ENCODE measurements at regions not wholly inside any gene's neighbourhood (a gene's known extent, or its start where the extent isn't known, plus 50 kb on each side); places are given as distances from the start of the nearest gene placed in this dataset.
"Not testable (repeated sequence)": the region's sequence is repeated elsewhere in the genome, so short reads cannot be mapped to it uniquely, and the experiment has no call there.

DNA sequence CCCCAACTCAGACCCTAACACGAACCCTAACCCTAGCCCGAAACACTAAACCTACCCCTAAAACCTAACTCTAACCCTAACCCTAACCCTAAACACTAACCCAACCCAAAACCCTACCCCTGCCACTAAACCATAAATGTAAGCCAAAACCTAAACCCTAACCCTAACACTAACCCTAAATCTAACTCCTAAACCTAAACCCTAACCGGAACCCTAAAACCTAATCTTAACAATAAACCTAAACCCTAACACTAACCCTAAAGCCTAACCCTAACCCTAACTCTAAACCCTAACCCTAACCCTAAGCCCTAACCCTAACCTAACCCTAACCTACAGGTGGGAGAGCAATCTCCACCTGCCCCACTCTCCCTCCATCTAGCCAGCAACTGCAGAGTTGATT is 152.3 kb downstream of the OR4M2 start:
- TF ChIP-seq, protein P1, sequence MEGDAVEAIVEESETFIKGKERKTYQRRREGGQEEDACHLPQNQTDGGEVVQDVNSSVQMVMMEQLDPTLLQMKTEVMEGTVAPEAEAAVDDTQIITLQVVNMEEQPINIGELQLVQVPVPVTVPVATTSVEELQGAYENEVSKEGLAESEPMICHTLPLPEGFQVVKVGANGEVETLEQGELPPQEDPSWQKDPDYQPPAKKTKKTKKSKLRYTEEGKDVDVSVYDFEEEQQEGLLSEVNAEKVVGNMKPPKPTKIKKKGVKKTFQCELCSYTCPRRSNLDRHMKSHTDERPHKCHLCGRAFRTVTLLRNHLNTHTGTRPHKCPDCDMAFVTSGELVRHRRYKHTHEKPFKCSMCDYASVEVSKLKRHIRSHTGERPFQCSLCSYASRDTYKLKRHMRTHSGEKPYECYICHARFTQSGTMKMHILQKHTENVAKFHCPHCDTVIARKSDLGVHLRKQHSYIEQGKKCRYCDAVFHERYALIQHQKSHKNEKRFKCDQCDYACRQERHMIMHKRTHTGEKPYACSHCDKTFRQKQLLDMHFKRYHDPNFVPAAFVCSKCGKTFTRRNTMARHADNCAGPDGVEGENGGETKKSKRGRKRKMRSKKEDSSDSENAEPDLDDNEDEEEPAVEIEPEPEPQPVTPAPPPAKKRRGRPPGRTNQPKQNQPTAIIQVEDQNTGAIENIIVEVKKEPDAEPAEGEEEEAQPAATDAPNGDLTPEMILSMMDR (IDR thresholded peaks at IDR 0.05; ENCODE audit: insufficient read depth, low read length, missing control alignments): no peak
- POLR2A ChIA-PET: no interaction called here
- CTCF ChIA-PET: no interaction called here
- DNase-seq (ENCODE audit: low read depth, low spot score): no peak
- no peak overlapping the region for H3K4me3 ChIP-seq (ENCODE audit: low read depth, low read length)

DNA sequence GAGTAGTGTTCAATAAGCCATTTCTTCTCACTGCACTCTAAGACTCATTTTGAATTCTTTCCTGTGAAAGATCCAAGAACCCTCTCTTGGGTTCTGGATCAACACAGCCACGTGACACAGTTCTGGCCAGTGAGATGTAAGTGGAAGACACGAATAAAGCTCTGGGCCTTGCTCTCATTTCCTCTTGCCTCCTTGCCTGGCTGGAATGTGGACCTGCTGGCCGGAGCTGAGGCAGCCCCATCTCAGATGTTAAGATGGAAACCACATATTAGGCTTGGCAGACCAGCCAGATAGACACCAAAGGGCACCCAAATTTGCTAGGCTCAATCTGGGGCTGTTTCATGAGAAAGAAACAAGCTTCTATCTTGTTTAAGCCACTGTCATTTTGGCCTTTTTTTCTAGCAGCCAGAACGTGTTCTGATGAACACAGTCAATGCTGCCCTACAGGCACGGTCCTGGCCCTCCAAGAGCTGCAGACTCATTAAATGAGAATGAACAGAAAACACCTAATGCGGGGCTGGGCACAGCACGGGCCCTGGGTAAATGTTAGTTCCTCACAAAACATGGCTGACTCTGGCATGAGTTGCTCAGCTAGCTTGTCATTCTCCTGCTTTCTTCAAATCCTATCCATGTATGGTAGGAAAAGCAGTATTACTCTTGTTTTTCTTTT is 155.1 kb downstream of the OR4M2 start:
- CTCF ChIA-PET; DNase-seq (ENCODE audit: low read depth, low spot score); POLR2A ChIA-PET: not testable (repeated sequence)

DNA sequence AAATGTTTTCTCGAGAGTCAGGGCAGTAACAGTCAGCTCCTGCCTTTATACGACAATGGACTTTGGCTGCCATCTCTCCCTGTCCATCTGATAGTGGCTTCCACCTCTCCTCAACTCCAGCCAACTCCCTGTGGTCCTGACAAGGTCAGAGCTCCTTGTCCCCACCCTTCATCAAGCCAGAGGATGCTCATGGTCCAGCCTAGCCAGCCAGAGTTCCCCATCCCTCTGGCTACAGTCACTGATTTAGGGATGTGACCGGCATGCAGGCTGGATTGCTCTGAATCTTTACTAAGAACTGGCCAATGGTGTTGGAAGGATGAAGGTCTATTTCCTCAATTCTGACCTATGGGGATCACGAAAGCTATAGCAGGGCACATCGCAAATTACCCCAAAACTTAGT is 156.1 kb downstream of the OR4M2 start:
- TF ChIP-seq, protein P1 (IDR thresholded peaks at IDR 0.05; ENCODE audit: insufficient read depth, low read length, missing control alignments): no peak
- ChIA-PET POLR2A (no interaction called here), CTCF (no interaction called here)
- H3K4me3 ChIP-seq (ENCODE audit: low read depth, low read length): no peak overlapping the region
- no peak for DNase-seq (ENCODE audit: low read depth, low spot score)

More for the DNA sequence above, 155.1 kb downstream of the OR4M2 start:
- H3K4me3 ChIP-seq (ENCODE audit: low read depth, low read length): not testable (repeated sequence)

DNA sequence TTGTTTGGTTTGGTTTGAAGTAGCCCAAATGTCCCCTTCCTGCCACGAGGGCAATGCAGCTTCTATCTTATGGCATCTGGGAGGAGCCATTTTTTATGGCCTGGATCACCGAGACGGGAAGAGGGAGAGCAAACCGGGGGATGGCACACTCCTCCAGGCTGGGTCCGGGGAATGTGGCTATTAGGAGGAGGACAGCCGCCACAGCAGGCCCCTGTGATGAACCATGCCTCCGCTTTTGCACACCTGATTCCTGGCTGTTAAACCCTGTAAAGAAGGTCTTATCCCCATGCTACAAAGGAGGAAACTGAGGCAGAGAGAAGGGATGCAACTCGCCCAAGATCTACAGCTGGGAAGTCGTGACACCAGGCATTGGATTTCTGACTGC is 157.6 kb downstream of the OR4M2 start:
- no peak for DNase-seq (ENCODE audit: low read depth, low spot score)
- no peak overlapping the region for H3K4me3 ChIP-seq (ENCODE audit: low read depth, low read length)
- ChIA-PET POLR2A (no interaction called here), CTCF (no interaction called here)
- TF ChIP-seq, protein P1 (IDR thresholded peaks at IDR 0.05; ENCODE audit: insufficient read depth, low read length, missing control alignments): no peak

DNA sequence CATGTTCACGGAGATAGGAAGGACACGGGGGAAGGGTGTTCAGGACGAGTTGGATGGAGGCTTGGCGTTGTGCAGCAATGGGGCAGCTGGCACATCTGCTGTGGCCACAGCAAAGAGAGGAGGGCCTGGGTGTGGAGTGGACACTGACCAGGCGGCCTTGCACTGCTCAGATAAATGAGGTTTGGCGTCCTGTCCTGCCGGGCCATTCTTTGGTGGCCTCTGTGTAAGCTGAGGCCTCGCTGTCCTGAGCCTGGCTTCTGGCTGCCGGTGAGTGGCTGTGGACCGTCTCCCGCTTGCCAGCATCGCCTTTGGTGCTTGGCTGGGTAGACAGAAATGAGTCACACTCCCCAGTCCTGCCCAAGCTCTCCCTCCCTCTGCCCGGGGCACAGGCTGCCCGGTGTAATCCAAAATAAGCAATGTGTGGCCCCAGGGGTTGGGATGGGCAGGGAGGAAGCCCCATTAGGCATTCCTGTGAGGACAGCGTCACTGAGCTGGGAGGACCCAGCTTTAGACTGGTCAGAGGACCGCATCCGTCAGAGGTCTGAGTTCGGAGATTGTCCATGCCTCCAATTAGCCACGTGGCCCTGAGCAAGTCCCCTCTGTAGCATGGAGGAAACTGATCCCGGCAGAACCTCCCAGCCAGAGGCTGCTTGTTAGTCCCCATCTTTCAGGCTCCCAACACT is 158.1 kb downstream of the OR4M2 start:
- H3K4me3 ChIP-seq (ENCODE audit: low read depth, low read length); DNase-seq (ENCODE audit: low read depth, low spot score); CTCF ChIA-PET; POLR2A ChIA-PET: not testable (repeated sequence)

DNA sequence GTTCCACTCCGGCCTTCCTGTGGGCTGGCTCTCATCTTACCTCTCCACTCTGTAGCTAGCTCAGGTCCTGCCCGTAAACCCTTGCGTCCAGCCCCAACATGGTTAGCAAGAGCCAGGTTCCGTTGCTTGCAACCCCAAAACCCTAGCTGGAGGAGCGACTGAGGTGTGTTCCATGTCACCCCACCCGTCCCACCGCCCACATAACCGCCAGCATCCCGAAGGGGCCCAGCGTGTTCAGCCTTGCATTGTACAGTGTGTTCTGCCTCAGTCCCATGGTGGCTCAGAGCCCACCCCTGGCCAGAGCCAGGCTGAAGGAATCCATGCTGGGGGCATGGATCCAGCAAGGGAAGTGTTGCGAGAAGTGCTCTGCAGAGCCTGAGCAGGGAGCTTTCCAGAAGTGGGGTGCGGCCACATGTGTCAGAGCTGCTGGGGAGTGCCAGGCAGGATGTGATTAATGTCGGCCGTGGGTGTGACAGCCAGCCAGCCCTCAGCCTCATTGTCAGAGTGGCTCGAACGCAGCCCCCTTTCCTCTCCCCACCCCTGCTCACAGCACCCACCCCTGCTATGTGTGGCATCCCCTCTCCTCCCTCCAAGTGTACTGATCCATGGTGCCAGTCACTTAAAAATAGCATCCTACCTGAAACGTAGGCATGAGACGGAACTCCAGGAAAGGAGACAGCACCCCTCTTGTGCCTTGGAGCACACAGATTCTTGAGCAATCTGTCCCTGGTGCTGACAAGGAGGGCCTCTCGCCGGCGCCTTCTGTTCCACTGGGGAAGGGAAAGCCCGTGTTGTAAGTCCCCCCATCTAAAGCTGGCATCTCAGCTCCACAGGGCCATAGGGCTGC is 158.9 kb downstream of the OR4M2 start:
- H3K4me3 ChIP-seq (ENCODE audit: low read depth, low read length); DNase-seq (ENCODE audit: low read depth, low spot score); CTCF ChIA-PET; POLR2A ChIA-PET: not testable (repeated sequence)

DNA sequence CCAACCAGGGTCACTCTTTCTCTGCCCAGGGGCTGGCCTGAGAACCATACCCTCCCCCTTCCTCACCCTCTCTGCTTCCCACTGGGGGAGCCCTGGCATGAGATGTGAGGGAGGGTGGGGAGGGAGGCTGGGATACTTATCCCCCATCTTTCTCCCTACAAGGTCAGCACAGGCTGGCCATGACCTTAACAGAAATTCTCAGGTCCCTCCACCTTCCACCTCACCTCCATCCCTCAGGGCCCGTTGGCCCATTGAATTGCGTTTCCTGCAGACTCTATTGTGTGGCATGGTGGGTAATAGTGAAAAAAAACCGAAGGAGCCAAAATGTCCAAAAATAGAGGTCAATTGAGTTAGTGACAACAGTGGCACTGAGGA is 159.5 kb downstream of the OR4M2 start:
- H3K4me3 ChIP-seq (ENCODE audit: low read depth, low read length): no peak overlapping the region
- POLR2A ChIA-PET: no interaction called here
- CTCF ChIA-PET: no interaction called here
- TF ChIP-seq, protein P1 (IDR thresholded peaks at IDR 0.05; ENCODE audit: insufficient read depth, low read length, missing control alignments): no peak
- DNase-seq (ENCODE audit: low read depth, low spot score): no peak

All from AG04449 (cell line).